OCI-LY1 (cell line): ENCODE measurements at regions not wholly inside any gene's neighbourhood (a gene's known extent, or its start where the extent isn't known, plus 50 kb on each side); places are given as distances from the start of the nearest gene placed in this dataset.

Experiments
- H2AFZ ChIP-seq: fragments of 200-600 bp; sonication (generic), shearing (Covaris generic); 2 replicates; pipeline ENCODE4 v1.6.0; 2014; ENCODE audit warnings: antibody characterized with exemption, mild to moderate bottlenecking, low read length
- H3F3A ChIP-seq: fragments of 200-600 bp; sonication (generic), shearing (Covaris generic); 2 replicates; pipeline ENCODE4 v1.6.0; 2014; ENCODE audit warnings: mild to moderate bottlenecking, antibody characterized with exemption, low read length, moderate library complexity; ENCODE audit not compliant: insufficient read depth
- H3K27ac ChIP-seq: fragments of 200-600 bp; sonication (generic); 2 replicates; pipeline ENCODE4 v1.5.1; 2014; ENCODE audit warnings: low read length, mixed run types, mild to moderate bottlenecking, low read depth; ENCODE audit not compliant: poor library complexity, severe bottlenecking
- H3K27me3 ChIP-seq: fragments of 200-600 bp; sonication (generic); 2 replicates; pipeline ENCODE4 v1.6.0; 2014; ENCODE audit warnings: antibody characterized with exemption, mild to moderate bottlenecking, low read length, moderate library complexity; ENCODE audit not compliant: insufficient read depth
- H3K36me3 ChIP-seq: fragments of 200-600 bp; sonication (generic); 2 replicates; pipeline ENCODE4 v1.6.1; 2014; ENCODE audit warnings: mild to moderate bottlenecking, antibody characterized with exemption, low read length, moderate library complexity, mixed read lengths; ENCODE audit not compliant: insufficient read depth
- H3K4me1 ChIP-seq: fragments of 200-600 bp; sonication (generic); 2 replicates; pipeline ENCODE4 v1.5.1; 2014; ENCODE audit warnings: mild to moderate bottlenecking, low read length, moderate library complexity; ENCODE audit not compliant: insufficient read depth, severe bottlenecking
- H3K4me2 ChIP-seq: fragments of 200-600 bp; sonication (generic), shearing (Covaris generic); 2 replicates; pipeline ENCODE4 v1.6.1; 2014; ENCODE audit warnings: low read length
- H3K4me3 ChIP-seq: fragments of 200-600 bp; sonication (generic); 2 replicates; pipeline ENCODE4 v1.5.1; 2014; ENCODE audit warnings: low read length, low read depth, mild to moderate bottlenecking, mixed read lengths; ENCODE audit not compliant: poor library complexity, severe bottlenecking
- H3K79me2 ChIP-seq: fragments of 200-600 bp; shearing (Covaris generic); 2 replicates; pipeline ENCODE4 v1.6.1; 2016; ENCODE audit warnings: mixed run types, low read length, mixed read lengths; ENCODE audit not compliant: insufficient read depth
- H3K9ac ChIP-seq: fragments of 200-600 bp; sonication (generic), shearing (Covaris generic); 2 replicates; pipeline ENCODE4 v1.6.1; 2014; ENCODE audit warnings: mild to moderate bottlenecking, low read length, mixed read lengths
- H3K9me2 ChIP-seq: fragments of 200-600 bp; sonication (generic), shearing (Covaris generic); 2 replicates; pipeline ENCODE4 v1.6.1; 2014; ENCODE audit warnings: low read depth, mild to moderate bottlenecking, low read length, mixed read lengths
- H3K9me3 ChIP-seq: fragments of 200-600 bp; shearing (Covaris generic); 2 replicates; pipeline ENCODE4 v1.6.1; 2014; ENCODE audit warnings: low read length, mixed read lengths
- H4K20me1 ChIP-seq: fragments of 200-600 bp; sonication (generic), shearing (Covaris generic); 2 replicates; pipeline ENCODE4 v1.6.0; 2016; ENCODE audit warnings: mild to moderate bottlenecking, low read length; ENCODE audit not compliant: insufficient read depth
- CTCF ChIP-seq: fragments of 200-600 bp; sonication (generic), shearing (Covaris generic); IDR thresholded peaks from 2 replicates; pipeline ENCODE4 v1.5.1; 2017; ENCODE audit warnings: mild to moderate bottlenecking, antibody characterized with exemption, low read length, moderate library complexity, mixed read lengths
- EZH2 ChIP-seq: fragments of 200-600 bp; sonication (generic), shearing (Covaris generic); IDR thresholded peaks from 2 replicates; pipeline ENCODE4 v1.8.0; 2017; ENCODE audit warnings: borderline replicate concordance, mixed run types, mild to moderate bottlenecking, antibody characterized with exemption, low read length, moderate library complexity, mixed read lengths

GRCh38 chr10:92790440-92790839 is 57.9 kb upstream of the EXOC6 start:
- no peak overlapping the region for H3K4me2 ChIP-seq
- H3K27ac ChIP-seq = no peak overlapping the region

DNA sequence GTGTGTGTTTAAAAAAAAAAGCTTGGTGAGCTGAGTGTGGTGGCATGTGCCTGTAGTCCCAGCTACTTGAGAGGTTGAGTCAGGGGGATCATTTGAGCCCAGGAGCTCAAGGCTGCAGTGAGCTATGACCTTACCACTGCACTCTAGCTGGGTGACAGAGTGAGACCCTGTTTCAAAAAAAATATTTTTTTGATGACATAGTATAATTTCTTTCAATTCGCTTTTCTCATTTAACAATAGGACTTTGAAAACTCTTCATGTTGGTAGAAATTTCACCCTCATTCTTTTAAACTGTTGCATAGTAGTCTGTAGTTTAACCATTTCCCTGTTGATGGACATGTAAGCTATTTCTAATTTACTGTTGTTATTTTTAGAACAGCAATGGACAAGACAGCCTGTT is 55.7 kb upstream of the EXOC6 start:
- no peak overlapping the region for H3K27ac ChIP-seq
- peaks cover 10% of the 10 kb centered on the region for H3K4me1 ChIP-seq
- no peaks in the 10 kb centered on the region for H4K20me1 ChIP-seq
- no peak overlapping the region for H3K9ac ChIP-seq
- H3K9me3 ChIP-seq = no peaks in the 10 kb centered on the region
- no peaks in the 10 kb centered on the region for H3K9me2 ChIP-seq
- no peaks in the 10 kb centered on the region for H3K36me3 ChIP-seq
- H2AFZ ChIP-seq = no peak overlapping the region
- TF ChIP-seq EZH2 = no peak
- TF ChIP-seq CTCF = no peak
- no peak overlapping the region for H3K4me3 ChIP-seq
- H3K27me3 ChIP-seq = no peaks in the 10 kb centered on the region
- no peaks in the 10 kb centered on the region for H3K79me2 ChIP-seq
- H3K4me2 ChIP-seq = no peak overlapping the region
- H3F3A ChIP-seq = no peaks in the 10 kb centered on the region

More at GRCh38 chr10:92790440-92790839, 57.9 kb upstream of the EXOC6 start:
- H3K9ac ChIP-seq = no peak overlapping the region
- no peaks in the 10 kb centered on the region for H3K79me2 ChIP-seq
- H3K36me3 ChIP-seq = no peaks in the 10 kb centered on the region
- H2AFZ ChIP-seq = no peak overlapping the region
- no peaks in the 10 kb centered on the region for H3K27me3 ChIP-seq
- H3F3A ChIP-seq = no peaks in the 10 kb centered on the region
- H3K9me3 ChIP-seq = no peaks in the 10 kb centered on the region
- no peaks in the 10 kb centered on the region for H3K9me2 ChIP-seq
- TF ChIP-seq CTCF (no peak), EZH2 (no peak)
- H3K4me1 ChIP-seq = peaks cover 12% of the 10 kb centered on the region
- H4K20me1 ChIP-seq = no peaks in the 10 kb centered on the region
- no peak overlapping the region for H3K4me3 ChIP-seq
